ENCODE measurements at regions not wholly inside any gene's neighbourhood (a gene's known extent, or its start where the extent isn't known, plus 50 kb on each side); places are given as distances from the start of the nearest gene placed in this dataset.
A peak's percentile ranks its signal among the peaks of the same experiment; 100 is the strongest.

- DNase-seq (ENCODE audit: low read depth) = no peak
Measured at GRCh38 chr1:168782559-168783116, 53.6 kb upstream of the DPT start.

DNA sequence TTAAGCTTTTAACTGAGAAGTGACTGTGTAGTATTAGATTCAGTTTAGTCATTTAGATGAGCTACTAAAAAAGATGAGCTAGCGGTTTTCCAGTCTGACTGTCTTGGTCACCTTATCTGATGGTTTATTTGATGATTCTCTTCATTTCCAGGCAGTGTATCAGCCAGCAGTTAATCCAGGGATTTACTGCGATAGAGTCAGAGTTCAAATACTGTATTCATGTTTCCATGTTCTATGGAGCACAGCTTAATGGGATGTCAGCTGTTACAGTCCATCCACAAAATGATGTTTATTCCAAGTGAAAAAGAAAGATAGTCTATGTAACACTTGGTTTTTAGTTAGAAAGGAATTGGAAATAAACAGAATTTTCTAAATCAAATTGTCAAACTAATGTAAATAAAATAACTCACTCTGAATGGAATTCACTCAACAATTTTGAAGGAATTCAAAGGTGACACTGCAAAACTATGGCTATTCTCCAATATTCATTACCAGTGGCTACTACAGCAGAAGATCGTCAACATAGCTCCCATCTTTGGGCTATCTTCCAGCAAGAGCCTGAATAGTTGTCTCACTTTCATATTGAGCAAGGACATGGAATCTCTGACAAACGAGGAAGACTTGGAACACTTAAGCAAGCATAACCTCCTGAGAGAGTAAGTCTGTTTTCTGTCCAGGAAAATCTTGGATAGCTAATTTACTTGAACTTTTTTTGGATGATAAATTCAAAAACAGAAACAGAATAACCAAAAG, 54.6 kb upstream of the DPT start:
- DNase-seq (ENCODE audit: low read depth) = peak; percentile 58

GRCh38 chr1:168786476-168787330, 57.7 kb upstream of the DPT start:
- no peak for DNase-seq (ENCODE audit: low read depth)

DNA sequence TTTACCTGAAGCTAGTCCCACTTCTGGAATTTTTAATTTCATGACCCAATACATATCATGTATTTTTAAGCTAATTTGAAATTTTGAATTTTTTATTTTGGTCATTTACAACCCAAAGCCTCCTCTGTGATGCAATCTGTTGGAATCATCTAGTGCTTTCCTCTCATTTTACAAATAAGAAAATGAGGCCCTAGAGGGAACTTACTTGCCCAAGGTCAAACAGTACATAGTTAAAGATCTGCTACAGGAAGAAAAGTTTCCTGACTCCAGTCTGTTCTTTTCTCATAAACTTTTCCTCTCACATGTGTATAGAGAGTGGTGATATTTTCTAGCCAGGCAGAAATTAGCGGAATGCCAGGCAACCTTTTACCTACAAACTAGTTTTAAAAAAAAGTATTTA, 59.3 kb upstream of the DPT start:
- no peak for DNase-seq (ENCODE audit: low read depth)

DNA sequence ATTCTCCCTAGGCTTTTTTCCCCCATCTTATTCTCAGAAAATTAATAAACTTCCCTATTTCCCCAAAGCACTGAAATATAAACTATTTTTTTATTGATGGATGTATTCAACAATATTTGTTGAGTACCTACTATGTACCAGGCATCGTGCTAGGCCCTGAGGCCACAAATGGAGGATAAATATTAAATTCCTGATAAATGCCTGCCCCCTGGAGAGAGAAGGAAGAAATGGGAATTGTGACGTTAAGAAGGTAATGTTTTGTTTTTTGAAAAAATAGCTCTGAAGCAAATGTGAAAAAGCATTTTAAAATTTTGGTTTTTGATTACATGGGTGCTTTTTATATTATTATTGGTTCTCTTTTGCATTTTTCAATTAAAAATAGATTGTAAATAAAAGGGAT, 60.5 kb upstream of the DPT start:
- no peak for DNase-seq (ENCODE audit: low read depth)

DNA sequence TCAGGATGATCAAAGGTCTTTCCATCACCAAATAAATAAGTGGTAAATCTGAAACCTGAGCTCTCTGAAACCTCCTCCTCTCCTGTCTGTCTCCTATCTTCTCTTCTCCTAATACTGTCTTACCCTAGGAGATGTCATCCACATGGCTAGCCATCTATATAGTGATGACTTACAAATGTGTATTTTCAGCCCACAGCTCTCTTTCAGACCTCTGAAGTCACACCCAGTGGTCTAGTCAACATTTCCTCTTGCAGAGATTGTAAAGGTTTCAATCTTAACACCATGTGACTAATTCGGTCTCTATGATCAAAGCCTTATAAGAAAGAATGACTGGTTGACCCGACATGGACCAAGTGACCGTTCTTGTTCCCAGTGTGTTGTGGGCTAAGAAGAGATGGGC, 63.1 kb upstream of the DPT start:
- DNase-seq (ENCODE audit: low read depth) = no peak

- DNase-seq (ENCODE audit: low read depth) = no peak
Measured at GRCh38 chr1:168792592-168793125, 63.7 kb upstream of the DPT start.

GRCh38 chr1:168794057-168794456, 65.1 kb upstream of the DPT start:
- DNase-seq (ENCODE audit: low read depth) = no peak

DNA sequence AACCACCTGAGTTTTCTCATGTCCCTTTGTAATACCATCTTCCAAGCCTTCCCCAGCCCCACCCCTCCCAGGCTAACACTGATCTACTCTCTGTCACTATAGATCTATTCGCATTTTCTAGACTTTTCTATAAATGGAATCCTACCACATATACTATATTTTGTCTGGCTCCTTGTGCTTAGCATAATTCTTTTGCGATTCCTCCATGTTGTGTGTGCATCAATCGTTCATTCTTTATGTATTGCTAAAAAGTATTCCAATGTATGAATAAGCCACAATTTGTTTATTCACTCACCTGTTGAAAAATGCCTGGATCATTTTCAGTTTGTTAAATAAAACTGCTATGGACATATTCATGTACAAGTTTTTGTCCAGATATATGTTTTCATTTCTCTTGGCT, 66.7 kb upstream of the DPT start:
- DNase-seq (ENCODE audit: low read depth) = no peak

DNA sequence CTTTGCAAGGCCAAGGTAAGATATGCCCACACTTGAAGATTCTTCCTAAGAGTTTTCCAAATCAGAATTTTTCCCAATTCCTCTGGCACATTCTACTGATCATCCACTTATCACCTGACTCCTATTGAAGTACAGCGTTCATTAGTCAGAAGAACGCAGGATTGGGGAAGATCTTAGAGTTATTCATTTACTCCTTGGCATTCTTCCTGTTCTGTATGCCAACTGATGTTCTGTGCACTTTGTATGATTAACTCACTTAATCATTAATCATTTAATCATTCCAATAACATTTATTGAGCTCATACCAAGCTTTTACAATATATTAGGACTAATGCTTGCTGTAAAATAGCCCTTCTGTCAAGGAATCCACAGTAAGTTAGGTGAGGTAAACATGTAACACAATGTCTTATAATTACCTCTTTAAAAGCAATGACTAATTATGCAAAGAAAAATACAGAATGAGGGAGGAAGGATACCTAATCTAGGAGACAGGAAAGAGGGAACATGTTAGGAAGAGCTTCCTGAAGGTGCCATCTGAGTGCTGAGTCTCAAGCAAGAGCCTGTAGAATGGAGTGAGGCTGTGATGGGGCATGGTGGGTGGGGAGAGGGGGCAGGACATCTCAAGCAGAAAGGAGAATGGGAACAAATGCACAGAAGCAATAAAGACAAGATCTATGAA, 71.1 kb upstream of the DPT start:
- DNase-seq (ENCODE audit: low read depth) = no peak

GRCh38 chr1:168801032-168801745, 72.2 kb upstream of the DPT start:
- no peak for DNase-seq (ENCODE audit: low read depth)

DNA sequence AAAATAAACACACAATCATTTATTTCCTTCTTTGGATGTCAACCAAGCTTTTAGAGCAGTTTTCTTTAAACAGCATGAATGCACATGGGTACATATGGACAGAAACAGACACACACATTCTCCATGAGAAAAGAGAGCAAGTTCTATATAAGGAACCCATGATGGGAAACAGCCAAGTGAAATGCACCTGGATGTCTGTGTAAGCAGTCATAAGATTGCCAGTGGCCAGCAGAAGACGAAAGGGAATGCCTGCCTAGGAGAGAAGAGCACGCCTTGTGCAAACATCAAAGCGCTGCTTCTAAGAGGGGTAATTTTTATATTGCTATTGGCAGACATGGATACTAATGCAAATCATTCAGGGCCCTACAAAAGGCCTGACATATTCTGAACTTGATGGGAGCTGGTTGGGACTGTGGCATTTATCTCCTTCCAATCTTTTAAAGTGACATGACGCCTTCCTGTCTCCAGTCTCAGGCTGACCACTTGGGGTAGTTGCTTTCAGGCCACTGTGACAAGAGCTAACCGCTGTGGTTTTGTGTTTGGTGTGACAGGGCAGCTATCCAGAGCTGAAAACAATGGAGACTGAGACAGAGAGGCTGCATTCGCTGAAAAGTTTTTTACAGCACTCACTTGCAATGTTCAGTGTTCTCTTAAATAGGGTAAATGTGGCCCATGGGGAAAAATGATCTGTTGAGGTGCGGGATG, 75.0 kb upstream of the DPT start:
- no peak for DNase-seq (ENCODE audit: low read depth)

- DNase-seq (ENCODE audit: low read depth) = no peak
Measured at GRCh38 chr1:168806952-168807351, 77.9 kb upstream of the DPT start.

DNA sequence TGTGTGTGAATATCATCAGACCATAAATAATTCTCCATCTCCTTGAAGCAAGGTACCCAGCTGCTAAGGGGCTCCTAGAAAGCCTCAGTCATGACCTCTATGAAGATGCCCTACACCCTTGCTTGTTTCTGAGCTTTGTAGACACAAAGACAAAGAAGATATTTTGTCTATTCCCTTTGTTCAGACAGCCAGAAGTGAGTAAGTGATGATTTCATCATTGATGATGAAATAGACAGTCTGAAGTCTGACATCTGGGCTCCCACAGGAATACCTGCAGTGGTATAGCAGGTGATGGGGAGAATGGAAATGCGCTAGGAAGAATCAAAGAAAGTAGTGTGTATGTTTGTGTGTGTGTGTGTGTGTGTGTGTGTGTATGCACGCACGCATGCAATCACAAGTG, 82.2 kb upstream of the DPT start:
- DNase-seq (ENCODE audit: low read depth) = no peak

GRCh38 chr1:168819668-168820067, 90.7 kb upstream of the DPT start:
- no peak for DNase-seq (ENCODE audit: low read depth)

DNA sequence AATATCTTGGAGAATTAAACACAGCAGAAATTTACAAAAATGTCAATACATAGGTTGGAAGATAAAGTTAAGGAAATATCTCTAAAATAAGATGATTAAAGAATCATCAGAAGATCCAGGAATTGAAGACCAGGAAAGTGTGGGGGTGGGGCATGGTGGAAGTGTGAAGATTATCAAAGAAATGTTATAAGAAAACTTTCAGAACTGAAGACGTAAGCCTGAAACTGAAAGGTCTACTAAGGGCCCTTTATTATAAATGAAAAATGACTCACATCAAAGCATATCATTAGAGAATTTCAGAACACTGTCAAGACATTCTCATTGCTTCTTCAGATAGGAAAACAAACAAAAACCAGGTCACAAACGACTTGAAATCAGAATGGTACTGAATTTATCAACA, 92.4 kb upstream of the DPT start:
- DNase-seq (ENCODE audit: low read depth) = no peak

DNA sequence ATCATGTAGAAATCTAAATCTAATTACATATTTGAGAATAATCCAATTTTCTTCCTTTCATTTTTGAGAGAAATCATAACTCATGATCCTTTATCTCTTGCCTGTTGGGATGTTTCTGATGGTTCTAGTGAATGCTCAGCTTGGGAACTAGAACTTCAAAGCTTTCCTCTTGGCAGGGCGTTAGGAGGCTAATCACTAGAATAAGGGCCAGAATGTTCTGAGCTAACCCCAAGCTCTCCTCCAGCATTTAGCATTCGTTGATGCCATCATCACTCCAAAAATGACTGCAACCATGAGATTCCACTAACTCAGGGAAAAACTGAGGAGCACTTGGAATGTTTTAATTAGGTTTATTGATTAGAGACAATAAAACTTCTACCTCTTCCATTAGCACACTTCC, 93.9 kb upstream of the DPT start:
- DNase-seq (ENCODE audit: low read depth) = no peak

- no peak for DNase-seq (ENCODE audit: low read depth)
Measured at GRCh38 chr1:168823988-168824387, 95.0 kb upstream of the DPT start.

DNA sequence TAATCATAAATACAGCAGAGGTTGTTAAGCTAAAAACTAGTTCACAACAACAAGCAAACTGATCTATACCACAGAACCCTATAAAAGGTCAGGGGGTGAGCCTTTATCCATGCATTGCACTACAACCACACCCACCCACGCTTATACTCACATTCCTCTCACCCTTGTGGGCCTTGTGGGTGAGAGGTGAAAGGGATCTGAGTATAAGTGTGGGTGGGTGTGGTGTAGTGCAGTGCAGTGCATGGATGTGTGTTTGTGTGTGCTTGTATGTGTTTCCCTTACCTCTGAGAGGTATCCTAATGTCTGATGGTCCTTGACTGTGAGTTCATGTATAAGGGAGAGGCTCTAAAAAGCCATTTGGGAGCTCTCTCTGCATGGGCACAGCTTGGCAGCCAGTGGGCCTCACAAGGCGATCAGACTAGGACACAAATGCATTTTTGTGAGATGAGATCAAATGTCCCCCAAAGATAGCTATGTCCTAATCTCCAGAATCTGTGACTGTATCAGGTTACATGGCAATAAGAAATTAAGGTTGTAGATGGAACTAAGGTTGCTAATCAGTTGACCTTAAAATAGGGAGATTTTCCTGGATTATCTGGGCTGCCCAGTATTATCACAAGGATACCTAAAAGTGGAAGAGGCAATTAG, 95.5 kb upstream of the DPT start:
- no peak for DNase-seq (ENCODE audit: low read depth)

DNA sequence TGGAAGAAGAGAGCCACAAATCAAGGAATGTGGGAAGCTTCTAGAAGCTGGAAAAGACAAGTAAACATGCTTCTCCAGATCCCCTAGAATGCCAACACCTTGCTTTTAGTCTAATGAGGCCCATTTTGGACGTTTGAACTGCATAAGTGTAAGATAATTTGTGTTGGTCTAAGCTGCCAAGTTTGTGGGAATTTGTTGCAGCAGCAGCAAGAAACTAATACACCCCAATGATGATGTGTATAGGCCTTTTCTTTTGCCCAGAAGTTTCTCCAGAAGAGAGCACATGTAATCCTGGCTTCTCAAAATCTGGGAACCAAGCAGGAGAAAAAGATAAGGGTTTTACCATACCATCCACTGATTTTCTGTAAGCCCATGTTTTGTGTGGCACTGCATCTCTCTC, 96.1 kb upstream of the DPT start:
- no peak for DNase-seq (ENCODE audit: low read depth)

DNA sequence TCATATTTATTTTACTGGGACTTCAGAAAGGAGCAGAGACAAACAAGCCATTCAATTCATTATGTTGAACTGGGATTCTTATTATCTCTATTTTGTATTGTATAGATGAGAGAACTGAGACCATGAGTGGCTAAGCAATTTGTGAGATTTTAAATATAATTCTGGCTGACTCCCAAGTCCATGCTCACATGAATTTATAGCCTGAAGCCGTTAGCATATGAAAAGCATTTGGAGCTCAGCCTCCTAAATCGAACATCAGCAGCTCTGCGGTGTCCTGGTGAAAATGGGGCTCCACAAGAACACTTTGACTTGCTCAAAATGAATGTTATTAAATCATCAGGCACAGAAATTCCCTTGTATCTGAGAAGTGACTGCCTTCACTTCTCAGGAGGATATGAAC, 96.8 kb upstream of the DPT start:
- no peak for DNase-seq (ENCODE audit: low read depth)
